LNCAP (cell line): ENCODE measurements at regions not wholly inside any gene's neighbourhood (a gene's known extent, or its start where the extent isn't known, plus 50 kb on each side); places are given as distances from the start of the nearest gene placed in this dataset.

Experiments
- TF ChIP-seq, protein P1 (sequence below): fragments of 450-650 bp; IDR thresholded peaks from 2 replicates; pipeline ENCODE4 v1.5.1; 2017; ENCODE audit warnings: mild to moderate bottlenecking

DNA sequence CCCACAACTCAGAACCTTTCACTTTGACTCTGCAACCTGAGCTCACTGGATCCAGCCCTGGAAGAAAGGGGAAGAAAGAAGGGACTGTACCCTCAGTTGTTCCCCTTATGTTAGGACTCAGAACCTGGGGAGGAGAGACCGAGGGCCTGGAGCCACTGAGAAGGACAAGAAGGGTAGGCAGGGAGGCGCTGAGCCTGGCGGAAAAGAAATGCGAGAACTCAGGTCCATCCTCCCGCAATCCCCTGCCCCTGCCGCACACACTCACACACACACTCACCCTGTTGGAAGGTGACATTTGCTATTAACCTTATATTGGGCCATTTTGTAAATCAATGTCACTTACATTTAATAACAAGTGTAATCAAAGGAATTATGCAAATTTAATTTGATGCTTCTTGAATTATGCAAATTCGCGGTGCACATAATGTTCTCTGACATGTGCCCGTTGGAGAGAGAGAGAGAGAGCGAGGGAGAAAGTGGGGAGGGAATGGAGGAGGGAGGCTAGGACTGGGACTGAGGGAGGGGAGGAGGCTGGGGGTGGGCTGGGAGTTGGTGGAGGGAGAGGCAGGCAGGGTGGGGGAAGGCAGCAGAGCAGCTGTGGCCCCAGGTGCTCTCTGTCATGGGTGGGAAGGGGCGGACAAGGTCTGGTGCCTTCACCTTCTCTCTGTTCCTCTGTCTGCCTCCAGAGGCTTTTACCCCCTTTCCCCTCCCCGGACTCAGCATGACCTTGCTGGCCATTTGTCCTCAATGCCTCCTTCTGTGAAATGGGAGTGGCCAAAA, 99.6 kb upstream of the PAX2 start:
- TF ChIP-seq, protein P1, sequence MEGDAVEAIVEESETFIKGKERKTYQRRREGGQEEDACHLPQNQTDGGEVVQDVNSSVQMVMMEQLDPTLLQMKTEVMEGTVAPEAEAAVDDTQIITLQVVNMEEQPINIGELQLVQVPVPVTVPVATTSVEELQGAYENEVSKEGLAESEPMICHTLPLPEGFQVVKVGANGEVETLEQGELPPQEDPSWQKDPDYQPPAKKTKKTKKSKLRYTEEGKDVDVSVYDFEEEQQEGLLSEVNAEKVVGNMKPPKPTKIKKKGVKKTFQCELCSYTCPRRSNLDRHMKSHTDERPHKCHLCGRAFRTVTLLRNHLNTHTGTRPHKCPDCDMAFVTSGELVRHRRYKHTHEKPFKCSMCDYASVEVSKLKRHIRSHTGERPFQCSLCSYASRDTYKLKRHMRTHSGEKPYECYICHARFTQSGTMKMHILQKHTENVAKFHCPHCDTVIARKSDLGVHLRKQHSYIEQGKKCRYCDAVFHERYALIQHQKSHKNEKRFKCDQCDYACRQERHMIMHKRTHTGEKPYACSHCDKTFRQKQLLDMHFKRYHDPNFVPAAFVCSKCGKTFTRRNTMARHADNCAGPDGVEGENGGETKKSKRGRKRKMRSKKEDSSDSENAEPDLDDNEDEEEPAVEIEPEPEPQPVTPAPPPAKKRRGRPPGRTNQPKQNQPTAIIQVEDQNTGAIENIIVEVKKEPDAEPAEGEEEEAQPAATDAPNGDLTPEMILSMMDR = no peak

DNA sequence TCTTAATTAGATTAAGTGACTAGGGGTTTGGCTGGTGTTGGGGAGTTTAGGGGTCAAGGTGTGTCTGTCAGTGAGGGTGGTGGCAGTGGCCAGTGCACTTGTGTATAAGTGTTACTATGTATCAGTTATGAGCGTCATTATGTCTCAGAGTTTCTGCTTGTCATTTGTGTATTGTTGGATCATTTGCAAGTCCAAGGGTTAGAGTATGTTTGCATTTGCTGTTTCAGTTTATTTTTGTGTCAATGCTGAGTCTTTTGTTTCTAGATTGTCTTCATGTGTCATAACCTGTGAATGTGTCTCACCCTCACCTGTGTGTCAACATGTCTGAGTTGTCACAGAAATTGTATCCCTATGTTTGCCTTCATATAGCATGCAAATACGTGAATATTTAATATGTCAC, 97.5 kb upstream of the PAX2 start:
- TF ChIP-seq, protein P1 = no peak

GRCh38 chr10:100650693-100651092, 94.7 kb upstream of the PAX2 start:
- TF ChIP-seq, protein P1 = no peak

- TF ChIP-seq, protein P1 = no peak
Measured at GRCh38 chr10:100651916-100652315, 93.5 kb upstream of the PAX2 start.

GRCh38 chr10:100652406-100653135, 92.8 kb upstream of the PAX2 start:
- TF ChIP-seq, protein P1 = no peak

- TF ChIP-seq, protein P1 = no peak
Measured at GRCh38 chr10:100653238-100653956, 92.0 kb upstream of the PAX2 start.

DNA sequence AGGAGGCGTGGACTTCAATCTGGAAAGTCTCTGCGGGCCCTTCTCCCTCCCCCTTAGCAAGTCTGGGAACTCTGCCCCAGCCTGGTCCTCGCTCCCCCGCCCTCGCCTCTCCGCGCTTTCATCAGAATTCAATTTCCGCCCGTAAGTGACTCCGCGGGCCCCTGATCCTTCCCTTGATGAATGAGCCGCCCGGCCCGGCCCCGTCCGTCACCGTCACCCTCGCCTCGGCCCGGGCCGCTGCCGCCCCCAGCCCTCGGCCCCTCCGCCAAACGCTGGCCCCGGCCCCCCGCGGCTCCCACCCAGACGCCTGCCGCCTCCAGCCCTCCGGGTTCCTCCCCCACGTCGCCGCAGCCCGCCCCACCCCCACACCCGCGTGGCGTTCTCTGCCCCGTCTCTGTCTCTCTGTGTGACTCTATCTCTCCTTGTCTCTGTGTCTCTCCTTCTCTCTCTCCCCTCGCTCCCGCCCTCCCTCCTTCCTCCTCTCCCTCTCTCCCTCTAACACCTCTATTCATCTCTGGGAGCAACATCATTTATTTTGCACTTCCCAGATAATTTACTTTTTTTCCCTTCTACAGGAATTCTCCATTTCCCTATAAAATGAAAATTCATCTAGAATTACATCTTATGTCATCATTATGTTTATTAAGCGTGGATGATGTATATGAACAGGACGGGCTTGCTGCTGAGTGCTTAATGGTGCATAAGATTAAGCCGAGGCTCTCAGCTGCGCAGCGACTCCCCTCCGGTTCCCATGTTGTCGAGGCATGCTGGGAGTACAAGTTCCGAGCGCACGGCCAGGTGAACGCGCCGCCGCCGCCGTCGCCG, 91.2 kb upstream of the PAX2 start:
- TF ChIP-seq, protein P1 = no peak
